OCI-LY7 (cell line): ENCODE measurements at regions not wholly inside any gene's neighbourhood (a gene's known extent, or its start where the extent isn't known, plus 50 kb on each side); places are given as distances from the start of the nearest gene placed in this dataset.

Source experiments
- BruUV-seq: library from RNA; stranded (reverse); fragments of 400-500 nt; replicated peaks from 2 replicates; lab custom pipeline; 2021; lab: Mats Ljungman, UMichigan
- CTCF ChIA-PET: fragments of 300-600 bp; sonication (Branson Sonifier 250); formaldehyde crosslinking; loops from one replicate; lab custom pipeline; 2022; ENCODE audit warnings: antibody characterized with exemption; ENCODE audit not compliant: unreplicated experiment; lab: Charles Lee
- POLR2A ChIA-PET: fragments of 300-600 bp; sonication (Branson Sonifier 250); formaldehyde crosslinking; loops from one replicate; lab custom pipeline; 2022; ENCODE audit warnings: antibody characterized with exemption; lab: Charles Lee
- DNase-seq: peaks from one replicate; pipeline ENCODE4 v3.0.0-alpha.2; 2015; ENCODE audit warnings: low spot score
- H2AFZ ChIP-seq: fragments of 200-600 bp; sonication (generic), shearing (Covaris generic); 2 replicates; pipeline ENCODE4 v1.6.1; 2014; ENCODE audit warnings: mild to moderate bottlenecking, antibody characterized with exemption, low read length, moderate library complexity
- H3K27ac ChIP-seq: fragments of 200-600 bp; sonication (generic); 2 replicates; pipeline ENCODE4 v1.5.1; 2014; ENCODE audit warnings: mixed run types, low read depth, mild to moderate bottlenecking, moderate library complexity, low read length, inconsistent platforms; ENCODE audit not compliant: poor library complexity, severe bottlenecking
- H3K36me3 ChIP-seq: fragments of 200-600 bp; sonication (generic); 2 replicates; pipeline ENCODE4 v1.6.1; 2014; ENCODE audit warnings: mild to moderate bottlenecking, antibody characterized with exemption, low read length, moderate library complexity, mixed read lengths; ENCODE audit not compliant: insufficient read depth
- H3K4me1 ChIP-seq: fragments of 200-600 bp; sonication (generic); 2 replicates; pipeline ENCODE4 v1.5.1; 2014; ENCODE audit warnings: mild to moderate bottlenecking, low read length; ENCODE audit not compliant: insufficient read depth, poor library complexity, severe bottlenecking
- H3K4me2 ChIP-seq: fragments of 200-600 bp; sonication (generic); 2 replicates; pipeline ENCODE4 v1.6.1; 2014; ENCODE audit warnings: mild to moderate bottlenecking, low read length
- H3K4me3 ChIP-seq: fragments of 200-600 bp; sonication (generic); 2 replicates; pipeline ENCODE4 v1.5.1; 2014; ENCODE audit warnings: mild to moderate bottlenecking, low read depth, low read length; ENCODE audit not compliant: poor library complexity, severe bottlenecking
- H3K79me2 ChIP-seq: fragments of 200-600 bp; sonication (generic); 2 replicates; pipeline ENCODE4 v1.6.1; 2016; ENCODE audit warnings: low read depth, mild to moderate bottlenecking, low read length, moderate library complexity, mixed read lengths; ENCODE audit not compliant: insufficient read depth
- H3K9me2 ChIP-seq: fragments of 200-600 bp; sonication (generic); 2 replicates; pipeline ENCODE4 v1.6.1; 2016; ENCODE audit warnings: mild to moderate bottlenecking, low read length, mixed read lengths; ENCODE audit not compliant: insufficient read depth
- H3K9me3 ChIP-seq: fragments of 200-600 bp; sonication (generic); 2 replicates; pipeline ENCODE4 v1.6.1; 2014; ENCODE audit warnings: mild to moderate bottlenecking, mixed run types, low read length, mixed read lengths
- H4K20me1 ChIP-seq: fragments of 200-600 bp; sonication (generic); 2 replicates; pipeline ENCODE4 v1.6.1; 2014; ENCODE audit warnings: mild to moderate bottlenecking, antibody characterized with exemption, low read length, moderate library complexity, mixed read lengths; ENCODE audit not compliant: insufficient read depth
- CTCF ChIP-seq: fragments of 200-600 bp; sonication (generic); conservative IDR thresholded peaks from 2 replicates; pipeline ENCODE4 v1.5.1; 2014; ENCODE audit warnings: mild to moderate bottlenecking, antibody characterized with exemption, low read length, moderate library complexity, mixed read lengths
- EZH2phosphoT487 ChIP-seq: fragments of 200-600 bp; sonication (generic); IDR thresholded peaks from 2 replicates; pipeline ENCODE4 v1.6.1; 2018; ENCODE audit warnings: low read depth, borderline replicate concordance, mild to moderate bottlenecking, mixed run types, antibody characterized with exemption, low read length, moderate library complexity, mixed read lengths
- intact Hi-C: fragments of 100-400 bp; cut with micrococcal nuclease; formaldehyde crosslinking; loops from one replicate; pipeline ENCODE4 v1.10.0; 2022; ENCODE audit not compliant: unreplicated experiment

- Histone ChIP-seq H4K20me1 (no peaks in the 10 kb centered on the region), H2AFZ (no peak overlapping the region), H3K27ac (no peak overlapping the region), H3K79me2 (no peaks in the 10 kb centered on the region), H3K4me2 (no peak overlapping the region), H3K9me2 (no peaks in the 10 kb centered on the region), H3K4me3 (no peak overlapping the region), H3K4me1 (no peaks in the 10 kb centered on the region), H3K36me3 (no peaks in the 10 kb centered on the region), H3K9me3 (no peaks in the 10 kb centered on the region)
- BruUV-seq, result no TSS peak
- POLR2A ChIA-PET, result no interaction called here
- CTCF ChIA-PET, result no interaction called here
- TF ChIP-seq EZH2phosphoT487 (no peak), CTCF (no peak)
- DNase-seq, result no peak
- intact Hi-C loops, result no loop called here
These were observed 53.6 kb upstream of the SPACA7 start for GRCh38 chr13:112322557-112322956.

GRCh38 chr13:112324116-112324515 is 52.0 kb upstream of the SPACA7 start:
- POLR2A ChIA-PET, result no interaction called here
- H3K79me2 ChIP-seq, result no peaks in the 10 kb centered on the region
- DNase-seq, result no peak
- CTCF ChIA-PET, result no interaction called here
- H3K9me2 ChIP-seq, result no peaks in the 10 kb centered on the region
- BruUV-seq, result no TSS peak
- no peaks in the 10 kb centered on the region for H4K20me1 ChIP-seq
- intact Hi-C loops, result no loop called here
- H3K27ac ChIP-seq, result no peak overlapping the region
- TF ChIP-seq CTCF (no peak), EZH2phosphoT487 (no peak)
- H3K4me2 ChIP-seq, result no peak overlapping the region
- H3K4me3 ChIP-seq, result no peak overlapping the region
- no peaks in the 10 kb centered on the region for H3K4me1 ChIP-seq
- H3K9me3 ChIP-seq, result no peaks in the 10 kb centered on the region
- H2AFZ ChIP-seq, result no peak overlapping the region
- H3K36me3 ChIP-seq, result no peaks in the 10 kb centered on the region

- TF ChIP-seq CTCF (no peak), EZH2phosphoT487 (no peak)
- ChIA-PET CTCF (no interaction called here), POLR2A (no interaction called here)
- Histone ChIP-seq H3K9me2 (no peaks in the 10 kb centered on the region), H3K4me1 (no peaks in the 10 kb centered on the region), H3K79me2 (no peaks in the 10 kb centered on the region), H3K4me2 (no peak overlapping the region), H3K36me3 (no peaks in the 10 kb centered on the region), H3K9me3 (no peaks in the 10 kb centered on the region), H3K27ac (no peak overlapping the region), H4K20me1 (no peaks in the 10 kb centered on the region), H3K4me3 (no peak overlapping the region), H2AFZ (no peak overlapping the region)
- DNase-seq, result no peak
- intact Hi-C loops, result no loop called here
- no TSS peak for BruUV-seq
These were observed 50.9 kb upstream of the SPACA7 start for GRCh38 chr13:112325142-112325808.
